Chondrocyte (in vitro differentiated cells): ENCODE measurements at regions not wholly inside any gene's neighbourhood (a gene's known extent, or its start where the extent isn't known, plus 50 kb on each side); places are given as distances from the start of the nearest gene placed in this dataset.

Experiments used
- DNase-seq: peaks from one replicate; pipeline ENCODE4 v3.0.0; 2021; ENCODE audit warnings: mixed read lengths, low spot score
- H3K27ac Mint-ChIP-seq: one replicate; pipeline ENCODE4 v1.8.0; 2021; ENCODE audit warnings: mild to moderate bottlenecking, moderate library complexity, mixed read lengths; ENCODE audit not compliant: unreplicated experiment
- H3K27me3 Mint-ChIP-seq: 2 replicates; pipeline ENCODE4 v1.8.0; 2021; ENCODE audit warnings: low read depth, mixed read lengths
- H3K36me3 Mint-ChIP-seq: 2 replicates; pipeline ENCODE4 v1.8.0; 2021; ENCODE audit warnings: low read depth, mixed read lengths
- H3K4me1 Mint-ChIP-seq: 2 replicates; pipeline ENCODE4 v1.8.0; 2021; ENCODE audit warnings: low read depth, mild to moderate bottlenecking, mixed read lengths
- H3K4me3 Mint-ChIP-seq: one replicate; pipeline ENCODE4 v1.8.0; 2021; ENCODE audit warnings: mild to moderate bottlenecking, moderate library complexity, mixed read lengths; ENCODE audit not compliant: unreplicated experiment
- H3K9me3 Mint-ChIP-seq: 2 replicates; pipeline ENCODE4 v1.8.0; 2021; ENCODE audit warnings: low read depth, mixed read lengths
- CTCF ChIP-seq: fragments of 200-600 bp; sonication (generic); IDR thresholded peaks from 2 replicates; pipeline ENCODE4 v1.5.0; 2021; ENCODE audit warnings: antibody characterized with exemption, mild to moderate bottlenecking, moderate library complexity

- H3K9me3 Mint-ChIP-seq, result no peaks in the 10 kb centered on the region
- DNase-seq, result no peak
- H3K4me3 Mint-ChIP-seq, result no peak overlapping the region
- no peaks in the 10 kb centered on the region for H3K4me1 Mint-ChIP-seq
- no peak for TF ChIP-seq CTCF
- peaks cover 79% of the 10 kb centered on the region for H3K27me3 Mint-ChIP-seq
- no peaks in the 10 kb centered on the region for H3K36me3 Mint-ChIP-seq
- H3K27ac Mint-ChIP-seq, result no peak overlapping the region
These were observed 88.8 kb upstream of the SHANK2 start for GRCh38 chr11:71341173-71341572.

- no peak overlapping the region for H3K27ac Mint-ChIP-seq
- no peaks in the 10 kb centered on the region for H3K9me3 Mint-ChIP-seq
- no peaks in the 10 kb centered on the region for H3K36me3 Mint-ChIP-seq
- peaks cover 79% of the 10 kb centered on the region for H3K27me3 Mint-ChIP-seq
- no peak for TF ChIP-seq CTCF
- DNase-seq, result no peak
- H3K4me1 Mint-ChIP-seq, result no peaks in the 10 kb centered on the region
- H3K4me3 Mint-ChIP-seq, result no peak overlapping the region
These were observed 87.8 kb upstream of the SHANK2 start for GRCh38 chr11:71340086-71340606.

- H3K27me3 Mint-ChIP-seq, result peaks cover 80% of the 10 kb centered on the region
- TF ChIP-seq CTCF, result no peak
- H3K36me3 Mint-ChIP-seq, result no peaks in the 10 kb centered on the region
- no peaks in the 10 kb centered on the region for H3K4me1 Mint-ChIP-seq
- H3K9me3 Mint-ChIP-seq, result no peaks in the 10 kb centered on the region
- DNase-seq, result no peak
- H3K4me3 Mint-ChIP-seq, result no peak overlapping the region
- H3K27ac Mint-ChIP-seq, result no peak overlapping the region
These were observed 87.1 kb upstream of the SHANK2 start for GRCh38 chr11:71339396-71339881.

GRCh38 chr11:71338801-71339395, 86.5 kb upstream of the SHANK2 start:
- H3K9me3 Mint-ChIP-seq, result no peaks in the 10 kb centered on the region
- DNase-seq, result no peak
- no peak for TF ChIP-seq CTCF
- no peak overlapping the region for H3K27ac Mint-ChIP-seq
- no peaks in the 10 kb centered on the region for H3K4me1 Mint-ChIP-seq
- peaks cover 78% of the 10 kb centered on the region for H3K27me3 Mint-ChIP-seq
- no peaks in the 10 kb centered on the region for H3K36me3 Mint-ChIP-seq
- no peak overlapping the region for H3K4me3 Mint-ChIP-seq

GRCh38 chr11:71336996-71337754, 84.8 kb upstream of the SHANK2 start:
- H3K4me3 Mint-ChIP-seq, result no peak overlapping the region
- no peak for DNase-seq
- H3K27me3 Mint-ChIP-seq, result peaks cover 74% of the 10 kb centered on the region
- H3K9me3 Mint-ChIP-seq, result no peaks in the 10 kb centered on the region
- H3K36me3 Mint-ChIP-seq, result no peaks in the 10 kb centered on the region
- H3K4me1 Mint-ChIP-seq, result no peaks in the 10 kb centered on the region
- no peak overlapping the region for H3K27ac Mint-ChIP-seq
- no peak for TF ChIP-seq CTCF
